Keratinocyte (primary cell): ENCODE measurements at regions not wholly inside any gene's neighbourhood (a gene's known extent, or its start where the extent isn't known, plus 50 kb on each side); places are given as distances from the start of the nearest gene placed in this dataset.

ENCODE experiments used
- DNase-seq: peaks from one replicate; pipeline ENCODE4 v3.0.0-alpha.2; 2011; ENCODE audit warnings: low read depth, missing footprints, low spot score
- FAIRE-seq: peaks from 2 replicates; lab custom pipeline; 2011; peaks lifted over from hg19 to GRCh38; lab: Jason Lieb, UNC
- H2AFZ ChIP-seq: 2 replicates; pipeline ENCODE4 v1.6.0; 2012; ENCODE audit warnings: low read length, control low read depth, inconsistent platforms; ENCODE audit not compliant: control insufficient read depth
- H3K27ac ChIP-seq: 2 replicates; pipeline ENCODE4 v1.5.1; 2011; ENCODE audit warnings: low read length; ENCODE audit not compliant: control insufficient read depth, insufficient read depth
- H3K27me3 ChIP-seq: 3 replicates; pipeline ENCODE4 v1.6.0; 2011; ENCODE audit warnings: low read length; ENCODE audit not compliant: control insufficient read depth, insufficient read depth; ENCODE audit errors: extremely low read depth
- H3K36me3 ChIP-seq, 2 experiments: 2 replicates in 1 of 2; 3 replicates in 1 of 2; pipeline ENCODE4 v1.5.1; 2011; ENCODE audit warnings: low read length in 2 of 2, mild to moderate bottlenecking in 1 of 2; ENCODE audit not compliant: control insufficient read depth in 2 of 2, insufficient read depth in 2 of 2; ENCODE audit errors: extremely low read depth in 1 of 2
- H3K4me1 ChIP-seq: 3 replicates; pipeline ENCODE4 v1.5.1; 2011; ENCODE audit warnings: low read length; ENCODE audit not compliant: control insufficient read depth, insufficient read depth; ENCODE audit errors: extremely low read depth
- H3K4me2 ChIP-seq: 3 replicates; pipeline ENCODE4 v1.6.0; 2011; ENCODE audit warnings: low read depth, low read length; ENCODE audit not compliant: control insufficient read depth, insufficient read depth; ENCODE audit errors: extremely low read depth
- H3K4me3 ChIP-seq, 3 experiments: fragments of 200-600 bp in 1 of 3; sonication (generic) in 1 of 3; 2 replicates in 2 of 3; 3 replicates in 1 of 3; pipeline ENCODE4 v1.5.1; 2011 to 2016; ENCODE audit warnings: low read length in 3 of 3, mild to moderate bottlenecking in 3 of 3, control low read depth in 2 of 3, inconsistent platforms in 1 of 3, low read depth in 1 of 3, mixed read lengths in 1 of 3, mixed run types in 1 of 3, moderate library complexity in 1 of 3; ENCODE audit not compliant: control insufficient read depth in 2 of 3, insufficient read depth in 2 of 3; ENCODE audit errors: extremely low read depth in 1 of 3
- H3K79me2 ChIP-seq: 2 replicates; pipeline ENCODE4 v1.6.0; 2012; ENCODE audit warnings: low read length; ENCODE audit not compliant: control insufficient read depth, insufficient read depth
- H3K9ac ChIP-seq: 3 replicates; pipeline ENCODE4 v1.6.0; 2011; ENCODE audit warnings: low read length; ENCODE audit not compliant: control insufficient read depth, insufficient read depth; ENCODE audit errors: extremely low read depth
- H3K9me1 ChIP-seq: 3 replicates; pipeline ENCODE4 v1.6.0; 2011; ENCODE audit warnings: low read length; ENCODE audit not compliant: control insufficient read depth, insufficient read depth; ENCODE audit errors: extremely low read depth
- H3K9me3 ChIP-seq: 2 replicates; pipeline ENCODE4 v1.5.1; 2012; ENCODE audit warnings: low read depth, low read length; ENCODE audit not compliant: control insufficient read depth
- H4K20me1 ChIP-seq: 3 replicates; pipeline ENCODE4 v1.6.0; 2011; ENCODE audit warnings: low read length; ENCODE audit not compliant: control insufficient read depth, insufficient read depth; ENCODE audit errors: extremely low read depth
- CTCF ChIP-seq, 3 experiments: IDR thresholded peaks in 1 of 3; conservative IDR thresholded peaks in 1 of 3; optimal IDR thresholded peaks in 1 of 3; 2 replicates in 2 of 3; 3 replicates in 1 of 3; pipeline versions ENCODE3 to v1.5.1; 2011; ENCODE audit warnings: low read length in 3 of 3, mild to moderate bottlenecking in 3 of 3, moderate library complexity in 2 of 3, control low read depth in 1 of 3, inconsistent platforms in 1 of 3; ENCODE audit not compliant: insufficient read depth in 2 of 3; ENCODE audit errors: extremely low read depth in 1 of 3
- EZH2 ChIP-seq: IDR thresholded peaks from one replicate; pipeline ENCODE4 v1.6.1; 2012; ENCODE audit warnings: inconsistent platforms, mild to moderate bottlenecking, low read length, moderate library complexity
- dilution Hi-C: fragments of 300-500 bp; cut with MboI; formaldehyde crosslinking; loops from one replicate; pipeline ENCODE4 v1.7.0; 2020; ENCODE audit warnings: low sequenced_read_pairs; ENCODE audit not compliant: extremely low pct_ligation_motif_present

GRCh38 chr4:23260511-23260910, 567.8 kb downstream of the GBA3 start:
- Histone ChIP-seq H3K9ac (no peak overlapping the region), H3K4me3 (no peak overlapping the region), H3K27me3 (no peaks in the 10 kb centered on the region), H3K4me1 (no peaks in the 10 kb centered on the region), H3K9me3 (no peaks in the 10 kb centered on the region), H3K9me1 (no peaks in the 10 kb centered on the region), H2AFZ (no peak overlapping the region), H3K79me2 (no peaks in the 10 kb centered on the region), H3K4me2 (no peak overlapping the region), H4K20me1 (no peaks in the 10 kb centered on the region), H3K27ac (no peak overlapping the region), H3K36me3 (no peaks in the 10 kb centered on the region)
- FAIRE-seq = no peak
- no peak for TF ChIP-seq CTCF (optimal IDR thresholded peaks at IDR 0.05 in 1 of 3, IDR thresholded peaks at IDR 0.05 in 1 of 3, conservative IDR thresholded peaks at IDR 0.05 in 1 of 3; ENCODE audit: extremely low read depth in 1 of 3, insufficient read depth in 2 of 3, low read length in 3 of 3)
- no peak for TF ChIP-seq EZH2
- no peak for DNase-seq
- dilution Hi-C loops = no loop called here

- H3K79me2 ChIP-seq = no peaks in the 10 kb centered on the region
- dilution Hi-C loops = no loop called here
- FAIRE-seq (no peak), DNase-seq (no peak)
- H3K36me3 ChIP-seq = no peaks in the 10 kb centered on the region
- H4K20me1 ChIP-seq = no peaks in the 10 kb centered on the region
- TF ChIP-seq EZH2 (no peak), CTCF (optimal IDR thresholded peaks at IDR 0.05 in 1 of 3, IDR thresholded peaks at IDR 0.05 in 1 of 3, conservative IDR thresholded peaks at IDR 0.05 in 1 of 3; ENCODE audit: extremely low read depth in 1 of 3, insufficient read depth in 2 of 3, low read length in 3 of 3) (no peak)
- H2AFZ ChIP-seq = no peak overlapping the region
- no peaks in the 10 kb centered on the region for H3K9me3 ChIP-seq
- no peak overlapping the region for H3K9ac ChIP-seq
- no peaks in the 10 kb centered on the region for H3K4me1 ChIP-seq
- no peak overlapping the region for H3K4me2 ChIP-seq
- H3K27ac ChIP-seq = no peak overlapping the region
- no peaks in the 10 kb centered on the region for H3K9me1 ChIP-seq
- no peak overlapping the region for H3K4me3 ChIP-seq
- no peaks in the 10 kb centered on the region for H3K27me3 ChIP-seq
Observed at GRCh38 chr4:23245203-23245832, 552.6 kb downstream of the GBA3 start.
